Upper lobe of left lung (tissue), 4 donors: ENCODE measurements at regions not wholly inside any gene's neighbourhood (a gene's known extent, or its start where the extent isn't known, plus 50 kb on each side); places are given as distances from the start of the nearest gene placed in this dataset.

ENCODE experiments used
- EP300 ChIP-seq, 4 donors: sonication (generic); formaldehyde crosslinking; IDR thresholded peaks; one replicate each; pipeline ENCODE4 v1.5.1; 2017; ENCODE audit warnings: antibody characterized with exemption in 4 of 4, control low read depth in 2 of 4
- POLR2A ChIP-seq, 4 donors: fragments of 450-650 bp; IDR thresholded peaks; one replicate each; pipeline ENCODE4 v1.5.1; 2016 to 2017; ENCODE audit warnings: antibody characterized with exemption in 4 of 4, mild to moderate bottlenecking in 2 of 4
- POLR2AphosphoS5 ChIP-seq, 2 donors: sonication (generic); formaldehyde crosslinking; IDR thresholded peaks; one replicate each; pipeline ENCODE4 v1.5.1; 2017; ENCODE audit warnings: antibody characterized with exemption in 2 of 2
- TF ChIP-seq, protein P1 (sequence below), 6 experiments: fragments of 450-650 bp in 4 of 6; fragments of 200-600 bp in 2 of 6; sonication (generic) in 2 of 6; IDR thresholded peaks; one replicate each; pipeline ENCODE4 v1.5.1; 2016 to 2019; ENCODE audit warnings: antibody characterized with exemption in 6 of 6

DNA sequence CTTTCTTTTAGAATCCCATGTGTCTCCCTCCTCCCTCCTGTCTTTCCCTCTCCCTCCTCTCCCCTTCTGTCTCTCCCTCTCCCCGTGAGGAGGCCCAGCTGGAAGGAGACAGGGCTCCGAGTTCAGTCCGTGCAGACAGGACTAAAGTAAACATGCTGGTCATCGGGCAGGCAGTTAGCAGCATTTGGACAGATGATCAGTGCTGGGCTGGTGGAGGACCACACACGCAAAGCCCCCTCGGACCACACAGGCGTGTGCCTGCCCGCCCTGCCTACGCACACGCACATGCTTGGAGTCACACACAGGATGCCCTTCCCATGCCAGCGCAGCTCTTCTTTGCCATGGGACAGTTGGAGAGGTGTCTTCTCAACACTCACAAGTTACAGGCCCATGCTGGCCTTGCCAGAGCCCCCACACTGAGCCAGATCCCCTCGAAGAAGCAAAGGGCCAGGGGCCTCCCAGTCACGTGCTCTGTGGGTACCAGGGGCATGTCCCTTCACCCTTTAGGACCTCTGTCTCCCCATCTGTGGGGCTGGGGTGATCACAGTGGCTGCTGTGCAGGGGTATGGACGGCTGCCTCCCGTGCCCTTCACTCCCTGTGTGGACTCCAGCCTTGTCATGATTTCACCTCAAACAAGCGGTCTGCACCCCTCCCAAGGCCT lies 215.7 kb upstream of the FOXF1 start:
- TF ChIP-seq, protein P1, sequence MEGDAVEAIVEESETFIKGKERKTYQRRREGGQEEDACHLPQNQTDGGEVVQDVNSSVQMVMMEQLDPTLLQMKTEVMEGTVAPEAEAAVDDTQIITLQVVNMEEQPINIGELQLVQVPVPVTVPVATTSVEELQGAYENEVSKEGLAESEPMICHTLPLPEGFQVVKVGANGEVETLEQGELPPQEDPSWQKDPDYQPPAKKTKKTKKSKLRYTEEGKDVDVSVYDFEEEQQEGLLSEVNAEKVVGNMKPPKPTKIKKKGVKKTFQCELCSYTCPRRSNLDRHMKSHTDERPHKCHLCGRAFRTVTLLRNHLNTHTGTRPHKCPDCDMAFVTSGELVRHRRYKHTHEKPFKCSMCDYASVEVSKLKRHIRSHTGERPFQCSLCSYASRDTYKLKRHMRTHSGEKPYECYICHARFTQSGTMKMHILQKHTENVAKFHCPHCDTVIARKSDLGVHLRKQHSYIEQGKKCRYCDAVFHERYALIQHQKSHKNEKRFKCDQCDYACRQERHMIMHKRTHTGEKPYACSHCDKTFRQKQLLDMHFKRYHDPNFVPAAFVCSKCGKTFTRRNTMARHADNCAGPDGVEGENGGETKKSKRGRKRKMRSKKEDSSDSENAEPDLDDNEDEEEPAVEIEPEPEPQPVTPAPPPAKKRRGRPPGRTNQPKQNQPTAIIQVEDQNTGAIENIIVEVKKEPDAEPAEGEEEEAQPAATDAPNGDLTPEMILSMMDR (IDR thresholded peaks at IDR 0.05) = no peak
- no peak for TF ChIP-seq EP300 (IDR thresholded peaks at IDR 0.05)
- TF ChIP-seq POLR2A (IDR thresholded peaks at IDR 0.05) = no peak
- TF ChIP-seq POLR2AphosphoS5 (IDR thresholded peaks at IDR 0.05) = peak in 1 of 2 donors; percentile 12
